HAP-1 (cell line): ENCODE measurements at regions not wholly inside any gene's neighbourhood (a gene's known extent, or its start where the extent isn't known, plus 50 kb on each side); places are given as distances from the start of the nearest gene placed in this dataset.
A peak's percentile ranks its signal among the peaks of the same experiment; 100 is the strongest.

ENCODE experiments used
- DNase-seq, 2 experiments: peaks; one replicate each; pipeline ENCODE4 v3.0.0-alpha.2; 2016 to 2020; ENCODE audit warnings: low spot score in 2 of 2
- H3K27me3 ChIP-seq: fragments of 250-450 bp; sonication (Bioruptor Pico); 2 replicates; pipeline ENCODE4 v1.5.1; 2020; ENCODE audit warnings: low read depth, mild to moderate bottlenecking, moderate library complexity
- H3K36me3 ChIP-seq: fragments of 250-450 bp; sonication (Bioruptor Pico); replicated peaks from 2 replicates; pipeline ENCODE4 v1.5.1; 2020; ENCODE audit warnings: mild to moderate bottlenecking
- H3K4me1 ChIP-seq: fragments of 250-450 bp; sonication (Bioruptor Pico); 2 replicates; pipeline ENCODE4 v1.5.1; 2020; ENCODE audit warnings: mild to moderate bottlenecking
- H3K4me3 ChIP-seq: fragments of 250-450 bp; sonication (Bioruptor Pico); 2 replicates; pipeline ENCODE4 v1.5.1; 2020; ENCODE audit warnings: mild to moderate bottlenecking, moderate library complexity
- H3K9me3 ChIP-seq: fragments of 250-450 bp; sonication (Bioruptor Pico); 2 replicates; pipeline ENCODE4 v1.5.1; 2020; ENCODE audit warnings: mild to moderate bottlenecking, moderate library complexity
- in situ Hi-C: fragments of 300-500 bp; cut with MboI; formaldehyde crosslinking; loops from 3 replicates; pipeline ENCODE4 v1.14.3; 2020; ENCODE audit warnings: low sequenced_read_pairs, inconsistent platforms, mixed read lengths

- no peaks in the 10 kb centered on the region; the same call in none of the 2 replicates for H3K4me1 ChIP-seq
- no peaks in the 10 kb centered on the region for H3K9me3 ChIP-seq
- no peak overlapping the region for H3K4me3 ChIP-seq
- peaks cover 10% of the 10 kb centered on the region for H3K27me3 ChIP-seq
- in situ Hi-C loops = no loop called here
- no peaks in the 10 kb centered on the region for H3K36me3 ChIP-seq
- DNase-seq = no peak
Measured at GRCh38 chr6:149153693-149154092, 163.8 kb upstream of the TAB2 start.

GRCh38 chr6:149154261-149154821, 163.2 kb upstream of the TAB2 start:
- H3K9me3 ChIP-seq = no peaks in the 10 kb centered on the region
- no peak for DNase-seq
- in situ Hi-C loops = no loop called here
- peaks cover 10% of the 10 kb centered on the region for H3K27me3 ChIP-seq
- no peaks in the 10 kb centered on the region for H3K36me3 ChIP-seq
- no peaks in the 10 kb centered on the region; the same call in none of the 2 replicates for H3K4me1 ChIP-seq
- H3K4me3 ChIP-seq = no peak overlapping the region

- Histone ChIP-seq H3K27me3 (peaks cover 7% of the 10 kb centered on the region), H3K4me1 (no peaks in the 10 kb centered on the region; the same call in none of the 2 replicates), H3K9me3 (no peaks in the 10 kb centered on the region), H3K36me3 (no peaks in the 10 kb centered on the region), H3K4me3 (no peak overlapping the region)
- no peak for DNase-seq
- in situ Hi-C loops = no loop called here
Measured at GRCh38 chr6:149157126-149157525, 160.4 kb upstream of the TAB2 start.

DNA sequence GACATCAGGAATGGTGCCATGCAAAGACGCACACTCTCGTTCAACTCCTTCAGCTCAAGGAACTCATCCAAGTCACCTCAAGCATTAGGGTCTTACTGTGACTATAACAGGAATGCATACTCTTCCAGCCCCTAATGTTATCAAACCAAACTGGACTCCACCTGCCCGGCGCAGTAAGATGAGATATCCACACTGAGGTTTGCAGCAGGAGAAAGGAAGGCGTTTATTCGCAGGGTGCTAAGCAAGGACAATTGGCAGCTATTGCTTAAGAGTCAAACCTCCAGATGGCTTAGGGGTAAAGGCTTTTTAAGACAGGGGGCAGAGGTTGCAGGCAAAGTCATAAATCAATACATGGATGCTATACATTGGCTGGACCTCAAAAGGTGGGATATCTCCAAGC, 159.4 kb upstream of the TAB2 start:
- H3K27me3 ChIP-seq = peaks cover 7% of the 10 kb centered on the region
- DNase-seq = no peak
- H3K36me3 ChIP-seq = no peaks in the 10 kb centered on the region
- no peaks in the 10 kb centered on the region for H3K9me3 ChIP-seq
- H3K4me3 ChIP-seq = no peak overlapping the region
- H3K4me1 ChIP-seq = no peaks in the 10 kb centered on the region; the same call in none of the 2 replicates
- in situ Hi-C loops = no loop called here

DNA sequence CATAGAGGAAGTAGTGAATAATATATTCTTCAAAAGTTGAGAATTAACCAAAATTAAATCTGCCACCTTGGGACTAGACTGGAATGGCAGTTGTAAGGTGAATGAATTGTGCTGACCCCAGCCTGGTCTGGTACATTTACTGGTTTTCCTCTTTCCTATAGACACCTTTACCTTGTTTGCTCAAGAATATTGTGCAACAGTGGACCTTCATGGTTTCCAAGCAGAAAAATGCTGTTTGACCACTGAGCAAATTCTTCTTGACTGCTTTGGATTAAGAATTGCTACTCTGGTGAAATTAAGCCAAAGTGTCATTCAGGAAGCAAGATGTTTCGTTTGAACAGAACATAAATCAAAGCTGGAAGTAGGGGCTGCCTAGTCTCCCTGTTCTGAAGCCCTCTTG, 156.6 kb upstream of the TAB2 start:
- Histone ChIP-seq H3K27me3 (0 out of 2 replicates have a peak, but pooled peaks cover 2% of the 10 kb centered on the region), H3K9me3 (no peaks in the 10 kb centered on the region), H3K36me3 (no peaks in the 10 kb centered on the region), H3K4me3 (no peak overlapping the region), H3K4me1 (no peaks in the 10 kb centered on the region; the same call in 1 of the 2 replicates)
- in situ Hi-C loops = no loop called here
- no peak for DNase-seq

- no peak for DNase-seq
- Histone ChIP-seq H3K4me3 (no peak overlapping the region), H3K36me3 (no peaks in the 10 kb centered on the region), H3K9me3 (no peaks in the 10 kb centered on the region), H3K4me1 (no peaks in the 10 kb centered on the region), H3K27me3 (0 out of 2 replicates have a peak, but pooled peaks cover 2% of the 10 kb centered on the region)
- in situ Hi-C loops = no loop called here
Measured at GRCh38 chr6:149162924-149163323, 154.6 kb upstream of the TAB2 start.

GRCh38 chr6:149164199-149164750, 153.2 kb upstream of the TAB2 start:
- no peak for DNase-seq
- in situ Hi-C loops = no loop called here

DNA sequence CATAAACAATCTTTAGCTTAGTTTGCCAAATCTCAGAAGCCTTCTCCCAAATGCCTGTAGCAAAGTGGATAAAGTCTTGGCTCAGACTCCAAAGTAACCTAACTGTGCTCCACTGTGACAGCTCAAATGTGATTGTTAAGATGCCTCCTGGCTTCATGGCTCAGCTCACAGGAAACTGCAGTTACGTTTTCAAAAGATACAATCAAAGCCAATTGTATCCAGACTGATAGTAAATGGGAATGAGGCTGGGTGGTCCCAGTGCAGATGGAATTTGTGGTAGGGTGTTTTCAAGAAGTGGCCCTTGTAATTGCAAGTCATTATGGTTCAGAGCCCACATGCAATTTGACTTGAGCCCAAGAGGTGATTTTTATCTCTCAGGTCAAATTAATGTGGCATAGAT, 151.2 kb upstream of the TAB2 start:
- Histone ChIP-seq H3K27me3 (0 out of 2 replicates have a peak, but pooled peaks cover 2% of the 10 kb centered on the region), H3K4me3 (no peak overlapping the region), H3K36me3 (no peaks in the 10 kb centered on the region), H3K9me3 (no peaks in the 10 kb centered on the region), H3K4me1 (no peaks in the 10 kb centered on the region)
- in situ Hi-C loops = no loop called here
- DNase-seq = no peak

More at GRCh38 chr6:149164199-149164750, 153.2 kb upstream of the TAB2 start:
- Histone ChIP-seq H3K4me3 (no peak overlapping the region), H3K36me3 (no peaks in the 10 kb centered on the region), H3K9me3 (no peaks in the 10 kb centered on the region), H3K4me1 (no peaks in the 10 kb centered on the region), H3K27me3 (0 out of 2 replicates have a peak, but pooled peaks cover 2% of the 10 kb centered on the region)

DNA sequence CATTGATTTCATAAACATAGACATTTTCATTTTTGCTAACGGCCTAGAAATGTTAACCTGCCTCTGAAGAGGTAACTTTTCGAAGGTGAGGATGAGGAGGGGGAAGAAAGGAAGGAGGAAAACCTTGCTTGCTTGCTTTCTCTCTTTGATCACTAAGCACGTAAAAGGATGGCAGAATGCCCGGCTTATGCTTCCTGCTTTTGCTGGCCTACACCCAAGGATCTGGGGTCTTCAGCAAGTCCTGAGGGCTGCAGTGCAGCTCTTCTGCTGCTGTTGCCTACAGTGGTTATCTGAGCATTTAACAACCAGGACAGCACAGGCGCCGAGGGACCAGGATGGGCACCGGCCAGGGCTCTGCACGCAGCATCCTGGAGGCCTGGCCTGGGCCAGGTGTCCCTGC, 150.8 kb upstream of the TAB2 start:
- in situ Hi-C loops = no loop called here

DNA sequence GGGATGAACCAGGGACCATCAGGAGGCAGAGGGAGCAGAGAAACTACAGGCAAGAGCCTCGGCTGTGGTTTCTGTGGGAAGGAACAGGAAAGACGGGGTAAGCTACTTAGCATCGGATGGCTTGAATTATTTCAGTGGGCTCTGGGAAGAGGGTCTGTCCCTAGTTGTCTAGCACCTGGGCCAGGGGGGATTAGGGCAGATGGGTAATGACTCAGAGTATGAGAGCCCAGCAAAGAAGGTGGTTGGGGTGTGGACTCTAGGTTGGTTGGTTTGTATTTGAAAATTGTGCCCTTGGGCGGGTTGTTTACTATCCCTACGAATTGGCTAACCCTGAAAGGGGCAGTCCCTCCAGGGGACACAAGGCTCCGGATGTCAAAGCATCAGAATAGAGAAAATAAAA, 148.5 kb upstream of the TAB2 start:
- in situ Hi-C loops = no loop called here
- H3K27me3 ChIP-seq = 0 out of 2 replicates have a peak, but pooled peaks cover 2% of the 10 kb centered on the region

More for the DNA sequence above, 150.8 kb upstream of the TAB2 start:
- Histone ChIP-seq H3K27me3 (0 out of 2 replicates have a peak, but pooled peaks cover 2% of the 10 kb centered on the region), H3K4me1 (no peaks in the 10 kb centered on the region), H3K9me3 (no peaks in the 10 kb centered on the region), H3K36me3 (no peaks in the 10 kb centered on the region), H3K4me3 (no peak overlapping the region)
- DNase-seq = no peak

GRCh38 chr6:149169761-149170511, 147.6 kb upstream of the TAB2 start:
- Histone ChIP-seq H3K9me3 (no peaks in the 10 kb centered on the region), H3K27me3 (0 out of 2 replicates have a peak, but pooled peaks cover 2% of the 10 kb centered on the region), H3K4me1 (no peaks in the 10 kb centered on the region), H3K36me3 (no peaks in the 10 kb centered on the region), H3K4me3 (no peak overlapping the region)
- in situ Hi-C loops = no loop called here
- no peak for DNase-seq

More for the DNA sequence above, 148.5 kb upstream of the TAB2 start:
- no peak for DNase-seq
- Histone ChIP-seq H3K9me3 (no peaks in the 10 kb centered on the region), H3K4me3 (no peak overlapping the region), H3K4me1 (no peaks in the 10 kb centered on the region), H3K36me3 (no peaks in the 10 kb centered on the region)

DNA sequence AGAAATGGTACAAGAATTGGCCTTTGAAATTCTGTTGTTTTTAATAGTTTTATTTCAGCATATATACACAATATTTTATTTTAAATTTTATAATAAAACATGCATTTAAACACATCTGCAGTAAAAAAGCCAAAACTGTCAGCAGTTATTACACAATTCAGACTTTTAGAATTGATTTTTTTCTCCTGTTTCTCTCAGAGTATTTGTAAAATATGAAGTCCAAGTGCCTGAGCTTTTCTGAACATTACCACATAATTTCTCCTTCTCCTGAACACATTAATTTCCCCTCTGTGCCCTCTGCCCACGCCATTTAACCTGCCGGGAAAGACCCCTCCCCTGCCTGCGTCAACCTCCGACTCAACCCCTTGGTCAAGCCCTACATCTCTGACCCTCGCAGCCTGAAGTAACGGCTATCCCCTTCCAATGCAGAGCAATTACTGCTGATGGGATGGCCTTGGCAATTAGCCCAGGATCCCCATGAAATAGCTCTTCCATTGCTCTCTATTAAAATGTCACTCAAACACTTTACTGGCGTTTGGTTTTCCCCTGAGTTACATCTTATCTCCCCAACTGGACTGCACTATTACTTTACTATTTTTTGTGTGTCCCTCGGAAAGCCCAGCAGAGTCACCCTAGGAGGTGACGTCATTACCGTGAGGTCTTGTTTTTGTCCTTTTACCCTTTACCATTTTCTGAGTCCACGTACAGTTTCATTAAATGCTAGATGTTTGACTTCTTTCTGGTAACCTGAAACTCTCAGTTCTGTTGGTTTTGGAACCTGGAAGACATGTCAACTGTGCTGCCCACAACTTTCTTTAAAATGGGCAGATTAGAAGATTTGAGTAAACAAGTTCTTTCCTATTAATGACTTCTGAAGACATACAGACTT, 146.7 kb upstream of the TAB2 start:
- H3K4me1 ChIP-seq = no peaks in the 10 kb centered on the region
- in situ Hi-C loops = no loop called here
- no peak overlapping the region for H3K4me3 ChIP-seq
- no peaks in the 10 kb centered on the region for H3K9me3 ChIP-seq
- DNase-seq = peak in 1 of 2 experiments; percentile 17
- H3K27me3 ChIP-seq = 0 out of 2 replicates have a peak, but pooled peaks cover 1% of the 10 kb centered on the region
- no peaks in the 10 kb centered on the region for H3K36me3 ChIP-seq

GRCh38 chr6:149173222-149173621, 144.3 kb upstream of the TAB2 start:
- in situ Hi-C loops = no loop called here
- Histone ChIP-seq H3K4me1 (no peaks in the 10 kb centered on the region), H3K27me3 (no peaks in the 10 kb centered on the region), H3K36me3 (no peaks in the 10 kb centered on the region), H3K4me3 (no peak overlapping the region), H3K9me3 (no peaks in the 10 kb centered on the region)
- DNase-seq = no peak
